ENCODE measurements at regions not wholly inside any gene's neighbourhood (a gene's known extent, or its start where the extent isn't known, plus 50 kb on each side); places are given as distances from the start of the nearest gene placed in this dataset.

DNA sequence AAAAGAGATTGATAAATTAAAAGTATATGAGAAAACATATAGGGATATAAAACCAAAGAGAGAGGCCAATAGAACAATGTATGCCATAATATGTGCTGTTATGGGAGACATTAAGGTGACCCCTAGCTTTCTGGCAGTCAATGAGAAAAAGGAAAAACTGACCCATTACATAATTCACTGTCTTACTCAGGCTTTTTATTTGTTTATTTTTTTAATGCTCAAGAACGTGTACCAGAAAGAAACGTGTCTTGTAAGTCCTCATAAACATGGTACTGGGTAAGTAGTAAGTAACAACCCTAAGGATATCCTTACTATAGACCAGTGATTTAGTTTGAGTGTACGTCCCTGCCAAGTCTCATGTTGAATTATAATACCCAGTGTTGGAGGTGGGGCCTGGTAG lies 160.8 kb upstream of the PHACTR1 start:
- Histone ChIP-seq H2AK5ac (ENCODE audit: insufficient read length, low read length) (no peak overlapping the region), H3K23me2 (ENCODE audit: insufficient read length, low read depth, low read length, poor library complexity, severe bottlenecking) (no peaks in the 10 kb centered on the region), H2BK120ac (ENCODE audit: low read depth, low read length, poor library complexity, severe bottlenecking) (no peak overlapping the region), H3K4me1 (ENCODE audit: insufficient read depth, low read length) (no peaks in the 10 kb centered on the region), H2BK12ac (ENCODE audit: insufficient read length, low read depth, low read length) (no peak overlapping the region), H3K9ac (ENCODE audit: extremely low read depth, insufficient read length, low read length) (no peak overlapping the region), H3K56ac (ENCODE audit: insufficient read length, low read depth, low read length) (no peak overlapping the region), H3K18ac (ENCODE audit: insufficient read length, low read depth, low read length) (no peak overlapping the region), H4K91ac (ENCODE audit: insufficient read length, low read depth, low read length) (no peak overlapping the region), H3K4me2 (ENCODE audit: insufficient read depth, insufficient read length, low read length) (no peak overlapping the region), H3K79me2 (ENCODE audit: insufficient read depth, low read length) (no peaks in the 10 kb centered on the region), H3K14ac (ENCODE audit: insufficient read depth, low read length) (no peak overlapping the region), H3K9me3 (ENCODE audit: control insufficient read depth, low read depth, low read length) (no peaks in the 10 kb centered on the region), H3K79me1 (ENCODE audit: insufficient read depth, low read depth, low read length, poor library complexity, severe bottlenecking) (no peaks in the 10 kb centered on the region), H3K27me3 (ENCODE audit: insufficient read depth, low read length) (no peaks in the 10 kb centered on the region), H2AFZ (ENCODE audit: low read length) (no peak overlapping the region), H3T11ph (ENCODE audit: low read length) (no peak overlapping the region), H2BK20ac (ENCODE audit: low read depth, low read length, poor library complexity, severe bottlenecking) (no peak overlapping the region), H2BK15ac (ENCODE audit: low read depth, low read length) (no peak overlapping the region), H3K23ac (ENCODE audit: insufficient read length, low read depth, low read length) (no peak overlapping the region), H4K20me1 (ENCODE audit: control insufficient read depth, insufficient read depth, insufficient read length) (no peaks in the 10 kb centered on the region), H2BK5ac (ENCODE audit: insufficient read length, low read length) (no peak overlapping the region), H3K27ac (ENCODE audit: insufficient read length, low read depth, low read length) (no peak overlapping the region), H4K5ac (ENCODE audit: insufficient read length, low read depth, low read length) (no peak overlapping the region), H3K4ac (ENCODE audit: low read depth, low read length) (no peak overlapping the region), H4K8ac (replicated peaks; ENCODE audit: insufficient read length, low read depth, low read length) (no peak overlapping the region)
- TF ChIP-seq, protein P1, sequence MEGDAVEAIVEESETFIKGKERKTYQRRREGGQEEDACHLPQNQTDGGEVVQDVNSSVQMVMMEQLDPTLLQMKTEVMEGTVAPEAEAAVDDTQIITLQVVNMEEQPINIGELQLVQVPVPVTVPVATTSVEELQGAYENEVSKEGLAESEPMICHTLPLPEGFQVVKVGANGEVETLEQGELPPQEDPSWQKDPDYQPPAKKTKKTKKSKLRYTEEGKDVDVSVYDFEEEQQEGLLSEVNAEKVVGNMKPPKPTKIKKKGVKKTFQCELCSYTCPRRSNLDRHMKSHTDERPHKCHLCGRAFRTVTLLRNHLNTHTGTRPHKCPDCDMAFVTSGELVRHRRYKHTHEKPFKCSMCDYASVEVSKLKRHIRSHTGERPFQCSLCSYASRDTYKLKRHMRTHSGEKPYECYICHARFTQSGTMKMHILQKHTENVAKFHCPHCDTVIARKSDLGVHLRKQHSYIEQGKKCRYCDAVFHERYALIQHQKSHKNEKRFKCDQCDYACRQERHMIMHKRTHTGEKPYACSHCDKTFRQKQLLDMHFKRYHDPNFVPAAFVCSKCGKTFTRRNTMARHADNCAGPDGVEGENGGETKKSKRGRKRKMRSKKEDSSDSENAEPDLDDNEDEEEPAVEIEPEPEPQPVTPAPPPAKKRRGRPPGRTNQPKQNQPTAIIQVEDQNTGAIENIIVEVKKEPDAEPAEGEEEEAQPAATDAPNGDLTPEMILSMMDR (conservative IDR thresholded peaks at IDR 0.05), result no peak
- peaks cover 6 to 9% of the 10 kb centered on the region in 2 experiments for H3K4me1 Mint-ChIP-seq
- no CpG with 5 or more reads among the region's 3 CpGs for WGBS (ENCODE audit: extremely low coverage, insufficient read length, low lambda C conversion rate)
- DNase-seq, result no peak
- H3K27ac Mint-ChIP-seq, result no peak overlapping the region
- H3K27me3 Mint-ChIP-seq (ENCODE audit: low read depth), result no peaks in the 10 kb centered on the region
- H3K4me3 Mint-ChIP-seq, result no peak overlapping the region
- H3K9me3 Mint-ChIP-seq, result peaks cover 10 to 11% of the 10 kb centered on the region in 2 experiments; a peak in 4 of 5 replicates
- peaks cover 0 to 5% (median 4%) of the 10 kb centered on the region in 3 experiments; a peak in 3 of 7 replicates for H3K36me3 Mint-ChIP-seq (ENCODE audit: insufficient read depth in 1 of 3, low read depth in 3 of 3)

All from H9 (cell line).